Chondrocyte (in vitro differentiated cells): ENCODE measurements at regions not wholly inside any gene's neighbourhood (a gene's known extent, or its start where the extent isn't known, plus 50 kb on each side); places are given as distances from the start of the nearest gene placed in this dataset.

Experiments
- DNase-seq: peaks from one replicate; pipeline ENCODE4 v3.0.0; 2021; ENCODE audit warnings: mixed read lengths, low spot score
- H3K27ac Mint-ChIP-seq: one replicate; pipeline ENCODE4 v1.8.0; 2021; ENCODE audit warnings: mild to moderate bottlenecking, moderate library complexity, mixed read lengths; ENCODE audit not compliant: unreplicated experiment
- H3K27me3 Mint-ChIP-seq: 2 replicates; pipeline ENCODE4 v1.8.0; 2021; ENCODE audit warnings: low read depth, mixed read lengths
- H3K36me3 Mint-ChIP-seq: 2 replicates; pipeline ENCODE4 v1.8.0; 2021; ENCODE audit warnings: low read depth, mixed read lengths
- H3K4me1 Mint-ChIP-seq: 2 replicates; pipeline ENCODE4 v1.8.0; 2021; ENCODE audit warnings: low read depth, mild to moderate bottlenecking, mixed read lengths
- H3K4me3 Mint-ChIP-seq: one replicate; pipeline ENCODE4 v1.8.0; 2021; ENCODE audit warnings: mild to moderate bottlenecking, moderate library complexity, mixed read lengths; ENCODE audit not compliant: unreplicated experiment
- H3K9me3 Mint-ChIP-seq: 2 replicates; pipeline ENCODE4 v1.8.0; 2021; ENCODE audit warnings: low read depth, mixed read lengths
- CTCF ChIP-seq: fragments of 200-600 bp; sonication (generic); IDR thresholded peaks from 2 replicates; pipeline ENCODE4 v1.5.0; 2021; ENCODE audit warnings: antibody characterized with exemption, mild to moderate bottlenecking, moderate library complexity

GRCh38 chr7:79880312-79880711 lies 254.3 kb upstream of the GNAI1 start:
- H3K27ac Mint-ChIP-seq = no peak overlapping the region
- no peaks in the 10 kb centered on the region for H3K9me3 Mint-ChIP-seq
- no peaks in the 10 kb centered on the region for H3K36me3 Mint-ChIP-seq
- no peaks in the 10 kb centered on the region for H3K4me1 Mint-ChIP-seq
- no peak for DNase-seq
- TF ChIP-seq CTCF = no peak
- H3K27me3 Mint-ChIP-seq = peaks cover 13% of the 10 kb centered on the region
- H3K4me3 Mint-ChIP-seq = no peak overlapping the region

- no peaks in the 10 kb centered on the region for H3K9me3 Mint-ChIP-seq
- DNase-seq = no peak
- TF ChIP-seq CTCF = no peak
- no peaks in the 10 kb centered on the region for H3K36me3 Mint-ChIP-seq
- no peaks in the 10 kb centered on the region for H3K4me1 Mint-ChIP-seq
- no peak overlapping the region for H3K4me3 Mint-ChIP-seq
- no peak overlapping the region for H3K27ac Mint-ChIP-seq
- peaks cover 13% of the 10 kb centered on the region for H3K27me3 Mint-ChIP-seq
Observed at GRCh38 chr7:79877874-79878465, 256.7 kb upstream of the GNAI1 start.

- H3K27ac Mint-ChIP-seq = no peak overlapping the region
- DNase-seq = no peak
- H3K27me3 Mint-ChIP-seq = peaks cover 13% of the 10 kb centered on the region
- H3K4me3 Mint-ChIP-seq = no peak overlapping the region
- no peaks in the 10 kb centered on the region for H3K4me1 Mint-ChIP-seq
- no peaks in the 10 kb centered on the region for H3K36me3 Mint-ChIP-seq
- TF ChIP-seq CTCF = no peak
- H3K9me3 Mint-ChIP-seq = no peaks in the 10 kb centered on the region
Observed at GRCh38 chr7:79876848-79877252, 257.8 kb upstream of the GNAI1 start.

- no peaks in the 10 kb centered on the region for H3K9me3 Mint-ChIP-seq
- TF ChIP-seq CTCF = no peak
Observed at GRCh38 chr7:79874797-79875196, 259.8 kb upstream of the GNAI1 start.

GRCh38 chr7:79872176-79872575 lies 262.5 kb upstream of the GNAI1 start:
- no peaks in the 10 kb centered on the region for H3K36me3 Mint-ChIP-seq
- H3K4me3 Mint-ChIP-seq = no peak overlapping the region
- H3K27ac Mint-ChIP-seq = no peak overlapping the region
- H3K9me3 Mint-ChIP-seq = no peaks in the 10 kb centered on the region
- peaks cover 4% of the 10 kb centered on the region for H3K27me3 Mint-ChIP-seq
- no peak for DNase-seq
- TF ChIP-seq CTCF = no peak
- no peaks in the 10 kb centered on the region for H3K4me1 Mint-ChIP-seq

More at GRCh38 chr7:79874797-79875196, 259.8 kb upstream of the GNAI1 start:
- peaks cover 7% of the 10 kb centered on the region for H3K27me3 Mint-ChIP-seq
- H3K4me1 Mint-ChIP-seq = no peaks in the 10 kb centered on the region
- H3K36me3 Mint-ChIP-seq = no peaks in the 10 kb centered on the region
- DNase-seq = no peak
- no peak overlapping the region for H3K27ac Mint-ChIP-seq
- no peak overlapping the region for H3K4me3 Mint-ChIP-seq
